AG04449 (cell line): ENCODE measurements at regions not wholly inside any gene's neighbourhood (a gene's known extent, or its start where the extent isn't known, plus 50 kb on each side); places are given as distances from the start of the nearest gene placed in this dataset.

Experiments
- CTCF ChIA-PET: fragments of 350-600 bp; formaldehyde crosslinking; extraction: SDS; loops from one replicate; lab custom pipeline; 2021; ENCODE audit warnings: antibody characterized with exemption; lab: Yijun Ruan, JAX
- POLR2A ChIA-PET: fragments of 400-600, 350-600 bp; formaldehyde crosslinking; extraction: SDS; loops from one replicate; lab custom pipeline; 2020; ENCODE audit warnings: antibody characterized with exemption, inconsistent platforms; lab: Yijun Ruan, JAX
- DNase-seq: peaks from one replicate; pipeline ENCODE4 v3.0.0-alpha.2; 2010; ENCODE audit warnings: low read depth, low spot score
- H3K4me3 ChIP-seq: 2 replicates; pipeline ENCODE4 v1.5.1; 2011; ENCODE audit warnings: low read depth, mild to moderate bottlenecking, control low read depth, low read length
- TF ChIP-seq, protein P1 (sequence below): IDR thresholded peaks from one replicate; pipeline ENCODE4 v1.5.1; 2011; ENCODE audit warnings: mild to moderate bottlenecking, moderate library complexity, low read length, control low read depth, inconsistent platforms; ENCODE audit not compliant: insufficient read depth; ENCODE audit errors: missing control alignments

DNA sequence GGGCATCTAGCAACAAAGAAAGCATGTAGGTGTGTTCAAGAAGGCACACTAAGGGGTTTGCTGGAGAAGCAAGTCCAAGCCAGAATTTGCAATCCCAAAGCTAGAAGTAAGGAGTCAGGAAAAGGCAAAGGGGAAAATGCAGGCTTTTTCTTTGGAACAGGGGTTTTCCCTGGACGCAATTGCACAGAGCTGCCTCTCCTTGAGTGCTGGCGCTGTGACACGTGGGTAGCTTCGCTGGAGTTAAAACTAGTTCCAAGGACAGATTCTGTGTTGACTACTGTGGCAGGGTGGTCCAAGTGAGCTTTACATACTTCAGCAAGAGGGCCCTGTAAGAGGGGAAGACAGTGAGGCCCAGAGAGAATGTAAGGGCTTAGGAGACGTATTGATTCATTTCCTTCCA, 277.1 kb downstream of the ADGRA3 start:
- ChIA-PET POLR2A (no interaction called here), CTCF (interaction anchor here (1.3 kb wide), 1 partner anchor 151 kb away, joined by 3 read pairs; no protein-coding TSS in a partner anchor)
- no peak overlapping the region for H3K4me3 ChIP-seq
- TF ChIP-seq, protein P1, sequence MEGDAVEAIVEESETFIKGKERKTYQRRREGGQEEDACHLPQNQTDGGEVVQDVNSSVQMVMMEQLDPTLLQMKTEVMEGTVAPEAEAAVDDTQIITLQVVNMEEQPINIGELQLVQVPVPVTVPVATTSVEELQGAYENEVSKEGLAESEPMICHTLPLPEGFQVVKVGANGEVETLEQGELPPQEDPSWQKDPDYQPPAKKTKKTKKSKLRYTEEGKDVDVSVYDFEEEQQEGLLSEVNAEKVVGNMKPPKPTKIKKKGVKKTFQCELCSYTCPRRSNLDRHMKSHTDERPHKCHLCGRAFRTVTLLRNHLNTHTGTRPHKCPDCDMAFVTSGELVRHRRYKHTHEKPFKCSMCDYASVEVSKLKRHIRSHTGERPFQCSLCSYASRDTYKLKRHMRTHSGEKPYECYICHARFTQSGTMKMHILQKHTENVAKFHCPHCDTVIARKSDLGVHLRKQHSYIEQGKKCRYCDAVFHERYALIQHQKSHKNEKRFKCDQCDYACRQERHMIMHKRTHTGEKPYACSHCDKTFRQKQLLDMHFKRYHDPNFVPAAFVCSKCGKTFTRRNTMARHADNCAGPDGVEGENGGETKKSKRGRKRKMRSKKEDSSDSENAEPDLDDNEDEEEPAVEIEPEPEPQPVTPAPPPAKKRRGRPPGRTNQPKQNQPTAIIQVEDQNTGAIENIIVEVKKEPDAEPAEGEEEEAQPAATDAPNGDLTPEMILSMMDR: no peak
- DNase-seq: no peak

DNA sequence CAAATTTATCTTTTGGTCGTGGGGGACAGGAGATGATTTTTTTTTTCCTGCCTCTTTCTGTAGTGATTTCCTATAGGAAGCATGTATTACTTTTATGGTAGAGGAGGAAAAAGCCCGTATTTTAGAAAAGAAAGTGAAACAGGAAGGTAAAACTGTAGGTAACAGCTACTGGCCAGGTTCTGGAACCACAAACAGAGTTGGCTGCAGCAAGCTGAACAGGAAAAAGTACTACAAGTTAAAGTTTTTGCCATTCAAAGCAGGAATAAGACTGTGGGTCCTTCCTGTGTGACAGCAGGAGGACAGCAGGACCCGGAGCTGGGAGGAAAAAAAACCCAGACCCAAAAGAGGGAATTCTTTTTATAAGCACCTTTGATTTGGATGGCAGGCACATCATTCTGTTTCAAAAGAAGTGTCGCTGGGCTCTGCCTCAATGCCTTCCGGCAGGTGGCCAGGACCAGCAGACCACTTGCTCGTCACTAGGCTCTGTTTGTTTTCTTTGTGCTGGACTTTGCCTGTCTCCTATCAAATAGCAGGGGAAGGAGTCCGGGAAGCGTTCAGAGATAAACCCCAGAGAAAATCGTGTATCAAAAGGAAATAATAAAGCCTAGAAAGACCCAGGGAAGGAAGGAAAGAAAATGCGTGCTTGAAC, 277.9 kb downstream of the ADGRA3 start:
- no peak for DNase-seq
- TF ChIP-seq, protein P1: no peak
- no peak overlapping the region for H3K4me3 ChIP-seq
- POLR2A ChIA-PET: no interaction called here
- CTCF ChIA-PET: interaction anchor here (1.3 kb wide), 1 partner anchor 151 kb away, joined by 3 read pairs; no protein-coding TSS in a partner anchor

DNA sequence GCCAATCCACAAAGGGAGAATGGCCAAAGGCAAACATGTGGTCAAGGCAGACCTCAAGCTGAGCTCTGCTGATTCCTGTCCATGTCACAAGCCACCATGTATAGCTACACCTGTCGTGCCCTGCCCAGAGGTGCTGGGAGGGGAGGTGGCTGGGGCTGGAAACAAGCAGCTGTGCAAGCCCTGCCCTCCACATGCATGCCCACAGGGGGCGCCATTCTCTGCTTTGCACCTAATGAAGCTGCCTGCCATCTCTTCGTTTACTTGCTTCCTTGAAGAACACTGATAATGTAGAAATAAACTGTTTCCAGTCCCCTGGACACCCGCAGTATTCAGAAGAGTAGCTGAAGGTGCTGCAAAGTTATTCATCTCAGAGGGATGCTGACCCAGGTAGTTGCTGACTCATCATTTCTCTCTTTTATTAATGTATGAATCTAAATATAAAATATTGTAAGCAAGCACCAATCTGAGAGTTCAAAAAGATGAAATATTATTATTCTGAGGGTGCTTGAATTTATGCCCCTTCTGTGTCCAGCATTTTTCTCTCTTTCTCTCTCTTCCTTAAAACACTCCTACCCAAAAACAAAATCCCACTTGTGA, 278.6 kb downstream of the ADGRA3 start:
- CTCF ChIA-PET: no interaction called here
- POLR2A ChIA-PET: no interaction called here
- no peak for DNase-seq
- no peak overlapping the region for H3K4me3 ChIP-seq
- TF ChIP-seq, protein P1: peak; percentile 13

DNA sequence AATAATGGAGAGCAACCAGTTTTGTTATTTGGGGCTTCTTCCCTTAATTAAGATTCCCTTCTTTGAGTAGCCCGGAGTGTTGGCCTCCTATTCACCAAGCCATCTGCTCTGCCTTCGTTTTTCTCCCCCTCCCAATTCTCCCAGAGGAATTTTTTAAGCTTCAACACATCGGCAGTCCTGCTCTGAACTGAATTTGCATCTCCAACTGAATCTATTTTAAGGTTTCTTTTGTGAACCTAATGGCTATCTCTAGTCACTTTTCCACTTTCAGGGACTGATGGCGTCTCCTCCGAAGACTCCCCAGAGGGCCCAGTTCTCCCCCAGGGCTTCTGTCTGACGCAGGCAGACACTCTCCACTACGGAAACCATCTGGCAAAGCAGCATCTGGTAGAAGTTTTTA, 280.2 kb downstream of the ADGRA3 start:
- ChIA-PET POLR2A (no interaction called here), CTCF (no interaction called here)
- no peak overlapping the region for H3K4me3 ChIP-seq
- no peak for DNase-seq
- TF ChIP-seq, protein P1: no peak

DNA sequence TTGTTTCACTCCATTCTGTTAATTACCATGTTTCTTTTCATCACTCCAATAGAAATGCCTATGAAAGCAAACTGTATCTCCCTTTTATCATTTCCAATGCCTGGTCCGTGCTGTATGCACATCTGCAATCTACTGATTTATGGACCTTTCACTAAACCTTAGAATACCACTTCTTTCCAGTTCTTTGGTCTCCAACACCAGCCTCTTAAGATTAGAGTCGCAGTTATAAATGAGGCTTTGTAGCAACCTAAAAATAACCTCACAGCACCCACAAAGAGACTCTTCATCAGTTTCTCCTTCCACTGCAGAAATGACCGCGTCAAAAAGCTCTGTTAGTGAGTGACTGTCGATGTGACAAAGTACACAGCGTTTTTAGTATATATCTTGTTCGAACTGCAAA, 282.6 kb downstream of the ADGRA3 start:
- TF ChIP-seq, protein P1: no peak
- no peak overlapping the region for H3K4me3 ChIP-seq
- CTCF ChIA-PET: no interaction called here
- DNase-seq: no peak
- POLR2A ChIA-PET: no interaction called here

DNA sequence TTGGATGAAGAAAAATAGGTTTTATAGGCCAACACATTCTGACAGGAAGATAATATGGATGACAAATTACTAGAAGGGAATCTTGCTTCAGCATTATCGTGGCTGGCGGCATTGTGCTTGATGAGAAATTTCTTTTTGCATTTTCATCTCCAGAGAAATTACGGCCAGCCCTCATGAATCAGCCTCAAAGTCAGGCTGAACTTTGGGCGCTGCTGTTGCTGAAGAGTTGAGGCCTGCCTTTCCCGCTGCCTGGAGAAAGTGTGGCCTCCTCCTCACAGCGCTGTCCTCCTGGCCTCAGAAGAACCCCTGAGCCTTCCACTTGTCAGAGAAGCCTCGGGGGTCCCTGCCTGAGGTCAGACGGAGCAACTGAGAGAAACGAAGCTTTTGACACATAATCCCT, 272.4 kb upstream of the KCNIP4 start:
- POLR2A ChIA-PET: no interaction called here
- CTCF ChIA-PET: interaction anchor here (0.9 kb wide), 1 partner anchor 167 kb away, joined by 3 read pairs; no protein-coding TSS in a partner anchor
- no peak for DNase-seq

More for the DNA sequence above, 272.4 kb upstream of the KCNIP4 start:
- H3K4me3 ChIP-seq: no peak overlapping the region
- TF ChIP-seq, protein P1: no peak
